ENCODE measurements at regions not wholly inside any gene's neighbourhood (a gene's known extent, or its start where the extent isn't known, plus 50 kb on each side); places are given as distances from the start of the nearest gene placed in this dataset.

DNA sequence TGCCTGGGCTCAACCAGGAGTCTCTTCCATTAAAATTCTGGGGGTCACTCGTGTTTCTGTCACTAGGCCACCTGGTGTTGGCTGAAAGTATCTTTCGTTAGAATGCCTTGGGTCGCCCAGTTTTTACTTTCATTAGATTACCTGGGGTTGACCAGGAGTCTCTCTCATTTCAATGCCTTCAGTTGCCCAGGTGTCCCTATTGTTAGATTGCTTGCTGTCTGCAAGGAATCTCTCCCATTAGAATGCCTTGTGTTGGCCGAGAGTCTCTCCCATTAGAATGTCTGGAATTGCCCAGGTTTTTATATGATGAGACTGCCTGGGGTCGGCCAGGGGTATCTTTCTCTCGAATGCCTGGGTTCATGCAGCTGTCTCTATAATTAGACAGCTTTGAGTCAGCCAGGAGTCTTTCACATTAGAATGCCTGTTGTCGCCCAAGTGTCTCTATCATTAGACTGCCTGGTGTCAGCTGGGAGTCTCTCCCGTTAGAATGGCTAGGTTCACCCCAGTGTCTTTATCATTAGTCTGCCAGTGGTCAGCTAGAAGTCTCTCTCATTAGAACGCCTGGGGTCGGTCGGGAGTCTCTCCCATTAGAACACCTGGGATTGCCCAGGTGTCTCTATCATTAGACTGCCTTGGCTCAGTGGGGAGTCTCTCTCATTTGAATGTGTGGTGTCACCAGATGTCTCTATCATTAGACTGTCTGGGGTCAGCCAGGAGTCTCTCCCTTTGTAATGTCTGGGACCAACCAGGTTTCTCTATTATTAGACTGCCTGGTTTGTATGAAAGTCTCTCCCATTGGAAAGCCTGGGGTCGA, 1446.8 kb downstream of the UQCRFS1 start:
- H3K36me3 ChIP-seq (ENCODE audit: control insufficient read depth, insufficient read depth, low read length, severe bottlenecking): peaks cover 2% of the 10 kb centered on the region
- no peaks in the 10 kb centered on the region for H3K4me1 ChIP-seq (ENCODE audit: control insufficient read depth, insufficient read depth, low read length)
- no peaks in the 10 kb centered on the region for H3K9me3 ChIP-seq (ENCODE audit: control insufficient read depth, low read length)
- DNase-seq (ENCODE audit: low read depth): no peak
- H3K27me3 ChIP-seq (replicated peaks; ENCODE audit: control insufficient read depth, insufficient read depth, low read length): no peaks in the 10 kb centered on the region
- H3K9ac ChIP-seq (ENCODE audit: low read length): no peak overlapping the region
- H3K4me3 ChIP-seq (ENCODE audit: low read length): no peak overlapping the region

DNA sequence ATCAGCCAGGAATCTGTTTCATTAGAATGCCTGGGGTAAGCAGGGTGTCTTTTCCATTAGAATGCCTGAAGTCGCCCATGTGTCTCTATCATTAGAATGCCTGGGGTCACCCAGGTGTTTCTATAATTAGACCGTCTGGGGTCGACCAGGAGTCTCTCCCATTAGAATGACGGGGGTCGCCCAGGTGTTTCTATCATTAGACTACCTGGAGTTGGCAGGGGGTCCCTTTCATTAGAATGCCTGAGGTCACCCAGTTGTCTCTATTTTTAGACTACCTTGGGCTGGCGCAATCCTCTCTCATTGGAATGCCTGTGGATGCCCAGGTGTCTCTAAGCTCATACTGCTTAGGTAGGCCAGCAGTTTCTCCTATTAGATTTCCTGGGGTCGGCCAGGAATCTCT, 1447.6 kb downstream of the UQCRFS1 start:
- DNase-seq (ENCODE audit: low read depth): no peak
- H3K36me3 ChIP-seq (ENCODE audit: control insufficient read depth, insufficient read depth, low read length, severe bottlenecking): peaks cover 2% of the 10 kb centered on the region
- H3K9me3 ChIP-seq (ENCODE audit: control insufficient read depth, low read length): no peaks in the 10 kb centered on the region
- no peak overlapping the region for H3K9ac ChIP-seq (ENCODE audit: low read length)
- H3K27me3 ChIP-seq (replicated peaks; ENCODE audit: control insufficient read depth, insufficient read depth, low read length): no peaks in the 10 kb centered on the region
- H3K4me3 ChIP-seq (ENCODE audit: low read length): no peak overlapping the region
- H3K4me1 ChIP-seq (ENCODE audit: control insufficient read depth, insufficient read depth, low read length): no peaks in the 10 kb centered on the region

DNA sequence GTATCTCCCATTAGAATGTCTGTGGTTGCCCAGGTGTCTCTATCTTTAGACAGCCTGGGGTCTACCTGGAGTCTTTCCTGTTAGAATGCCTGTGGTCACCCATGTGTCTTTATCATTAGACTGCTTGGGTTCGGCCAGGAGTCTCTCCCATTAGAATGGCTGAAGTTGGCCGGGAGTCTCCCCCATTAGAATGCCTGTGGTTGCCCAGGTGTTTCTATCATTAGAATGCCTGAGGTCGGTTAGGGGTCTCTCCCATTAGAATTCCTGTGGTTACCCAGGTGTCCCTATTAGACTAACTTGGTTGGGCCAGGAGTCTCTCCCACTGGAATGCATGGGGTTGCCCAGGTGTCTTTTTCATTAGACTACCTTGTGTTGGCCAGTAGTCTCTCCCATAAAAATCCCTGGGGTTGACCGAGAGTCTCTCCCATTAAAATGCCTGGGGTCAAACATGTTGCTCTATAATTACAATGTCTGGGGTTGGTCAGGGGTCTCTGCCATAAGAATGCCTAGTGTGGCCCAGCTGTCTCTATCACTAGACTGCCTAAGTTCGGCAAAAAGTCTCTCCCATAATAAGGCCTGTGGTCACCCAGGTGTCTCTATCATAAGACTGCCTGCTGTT, 1448.7 kb downstream of the UQCRFS1 start:
- H3K36me3 ChIP-seq (ENCODE audit: control insufficient read depth, insufficient read depth, low read length, severe bottlenecking): peaks cover 2% of the 10 kb centered on the region
- no peaks in the 10 kb centered on the region for H3K27me3 ChIP-seq (replicated peaks; ENCODE audit: control insufficient read depth, insufficient read depth, low read length)
- no peak overlapping the region for H3K4me3 ChIP-seq (ENCODE audit: low read length)
- no peak overlapping the region for H3K9ac ChIP-seq (ENCODE audit: low read length)
- no peaks in the 10 kb centered on the region for H3K9me3 ChIP-seq (ENCODE audit: control insufficient read depth, low read length)
- DNase-seq (ENCODE audit: low read depth): no peak
- H3K4me1 ChIP-seq (ENCODE audit: control insufficient read depth, insufficient read depth, low read length): no peaks in the 10 kb centered on the region

DNA sequence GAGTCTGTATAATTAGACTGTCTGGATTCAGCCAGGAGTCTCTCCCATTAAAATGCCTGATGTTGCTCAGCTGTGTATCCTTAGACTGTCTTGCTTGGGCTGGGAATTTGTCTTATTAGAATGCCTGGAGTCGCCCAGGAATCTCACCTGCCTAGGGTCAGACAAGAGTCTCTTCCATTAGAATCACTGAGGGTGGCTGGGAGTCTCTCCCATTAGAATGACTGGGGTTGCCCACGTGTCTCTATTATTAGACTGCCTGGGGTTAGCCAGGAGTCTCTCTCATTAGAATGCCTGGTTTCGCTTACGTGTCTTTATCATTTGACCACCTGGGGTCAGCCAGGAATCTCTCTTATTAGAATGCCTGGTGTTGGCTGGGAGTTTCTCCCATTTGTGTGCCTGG, 1450.0 kb downstream of the UQCRFS1 start:
- no peak overlapping the region for H3K4me3 ChIP-seq (ENCODE audit: low read length)
- H3K4me1 ChIP-seq (ENCODE audit: control insufficient read depth, insufficient read depth, low read length): no peaks in the 10 kb centered on the region
- H3K36me3 ChIP-seq (ENCODE audit: control insufficient read depth, insufficient read depth, low read length, severe bottlenecking): peaks cover 2% of the 10 kb centered on the region
- no peak overlapping the region for H3K9ac ChIP-seq (ENCODE audit: low read length)
- DNase-seq (ENCODE audit: low read depth): no peak
- no peaks in the 10 kb centered on the region for H3K9me3 ChIP-seq (ENCODE audit: control insufficient read depth, low read length)
- no peaks in the 10 kb centered on the region for H3K27me3 ChIP-seq (replicated peaks; ENCODE audit: control insufficient read depth, insufficient read depth, low read length)

DNA sequence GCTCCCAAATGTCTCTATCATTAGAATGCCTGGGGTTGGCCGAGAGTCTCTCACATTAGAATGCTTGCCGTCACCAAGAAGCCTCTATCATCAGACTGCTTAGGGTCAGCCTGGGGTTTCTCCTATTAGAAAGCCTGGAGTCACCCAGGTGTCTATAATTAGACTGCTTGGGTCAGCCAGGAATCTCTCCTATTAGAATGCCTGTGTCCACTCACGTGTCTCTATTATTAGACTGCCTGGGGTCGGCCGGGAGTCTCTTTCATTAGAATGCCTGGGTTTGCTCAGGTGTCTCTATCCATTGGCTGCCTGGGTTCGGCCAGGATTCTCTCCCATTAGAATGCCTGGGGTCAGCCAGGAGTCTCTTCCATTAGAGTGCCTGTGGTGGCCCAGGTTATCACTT, 1453.1 kb downstream of the UQCRFS1 start:
- H3K9ac ChIP-seq (ENCODE audit: low read length): no peak overlapping the region
- H3K4me1 ChIP-seq (ENCODE audit: control insufficient read depth, insufficient read depth, low read length): no peaks in the 10 kb centered on the region
- H3K36me3 ChIP-seq (ENCODE audit: control insufficient read depth, insufficient read depth, low read length, severe bottlenecking): peaks cover 2% of the 10 kb centered on the region
- H3K9me3 ChIP-seq (ENCODE audit: control insufficient read depth, low read length): no peaks in the 10 kb centered on the region
- H3K27me3 ChIP-seq (replicated peaks; ENCODE audit: control insufficient read depth, insufficient read depth, low read length): no peaks in the 10 kb centered on the region
- DNase-seq (ENCODE audit: low read depth): no peak
- H3K4me3 ChIP-seq (ENCODE audit: low read length): no peak overlapping the region

DNA sequence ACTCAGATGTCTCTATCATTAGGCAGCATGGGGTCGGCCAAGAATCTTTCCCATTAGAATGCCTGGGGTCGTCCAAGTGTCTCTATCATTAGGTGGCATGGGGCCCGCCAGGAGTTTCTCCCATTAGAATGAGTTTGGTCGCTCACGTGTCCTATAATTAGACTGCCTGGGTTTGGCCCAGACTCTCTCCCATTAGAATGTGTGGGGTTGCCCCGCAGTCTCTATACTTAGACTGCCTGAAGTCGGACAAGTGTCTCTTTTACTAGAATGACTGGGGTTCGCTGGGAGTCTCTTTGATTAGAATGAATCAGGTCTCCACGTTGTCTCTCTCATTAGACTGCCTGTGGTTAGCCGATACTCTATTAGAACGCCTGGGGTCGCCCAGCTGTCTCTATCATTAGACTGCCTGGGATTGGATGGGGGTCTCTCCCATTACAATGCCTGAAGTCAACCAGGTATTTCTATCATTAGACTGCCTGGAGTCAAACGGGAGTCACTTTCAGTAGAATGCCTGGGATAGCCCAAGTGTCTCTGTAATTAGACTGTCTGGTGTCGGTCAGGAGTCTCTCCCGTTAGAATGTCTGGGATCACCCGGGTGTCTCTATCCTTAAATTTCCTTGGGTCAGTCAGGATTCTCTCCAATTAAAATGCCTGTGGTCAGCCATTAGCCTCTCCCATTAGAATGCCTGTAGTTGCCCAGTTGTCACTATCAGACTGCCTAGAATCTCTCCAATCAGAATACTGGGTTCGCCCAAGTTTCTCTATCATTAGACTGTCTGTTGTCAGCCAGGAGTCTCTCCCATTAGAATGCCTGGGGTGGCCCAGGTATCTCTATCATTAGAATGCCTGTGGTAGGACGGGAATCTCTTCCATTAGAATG, 1454.1 kb downstream of the UQCRFS1 start:
- Histone ChIP-seq H3K9me3 (ENCODE audit: control insufficient read depth, low read length) (no peaks in the 10 kb centered on the region), H3K4me1 (ENCODE audit: control insufficient read depth, insufficient read depth, low read length) (no peaks in the 10 kb centered on the region), H3K27me3 (replicated peaks; ENCODE audit: control insufficient read depth, insufficient read depth, low read length) (no peaks in the 10 kb centered on the region), H3K4me3 (ENCODE audit: low read length) (no peak overlapping the region), H3K36me3 (ENCODE audit: control insufficient read depth, insufficient read depth, low read length, severe bottlenecking) (peaks cover 2% of the 10 kb centered on the region), H3K9ac (ENCODE audit: low read length) (no peak overlapping the region)
- DNase-seq (ENCODE audit: low read depth): no peak

DNA sequence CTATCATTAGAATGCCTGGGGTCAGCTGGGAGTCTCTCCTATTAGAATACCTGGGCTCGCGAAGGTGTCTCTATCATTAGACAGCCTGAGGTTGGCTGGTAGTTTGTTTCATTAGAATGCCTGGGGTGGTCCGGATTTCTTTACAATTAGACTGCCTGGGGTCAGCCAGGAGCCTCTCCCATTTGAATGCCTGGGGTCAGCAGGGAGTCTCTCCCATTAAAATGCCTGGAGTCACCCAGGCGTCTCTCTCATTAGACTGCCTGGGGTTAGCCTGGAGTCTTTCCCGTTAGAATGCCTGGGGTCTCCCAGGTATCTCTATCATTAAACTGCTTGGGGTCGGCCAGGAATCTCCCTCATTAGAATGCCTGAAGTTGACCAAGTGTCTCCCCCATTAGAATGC, 1458.3 kb downstream of the UQCRFS1 start:
- peaks cover 5% of the 10 kb centered on the region for H3K4me1 ChIP-seq (ENCODE audit: control insufficient read depth, insufficient read depth, low read length)
- no peak overlapping the region for H3K9ac ChIP-seq (ENCODE audit: low read length)
- no peaks in the 10 kb centered on the region for H3K27me3 ChIP-seq (replicated peaks; ENCODE audit: control insufficient read depth, insufficient read depth, low read length)
- no peaks in the 10 kb centered on the region for H3K9me3 ChIP-seq (ENCODE audit: control insufficient read depth, low read length)
- H3K4me3 ChIP-seq (ENCODE audit: low read length): no peak overlapping the region
- no peak for DNase-seq (ENCODE audit: low read depth)
- no peaks in the 10 kb centered on the region for H3K36me3 ChIP-seq (ENCODE audit: control insufficient read depth, insufficient read depth, low read length, severe bottlenecking)

DNA sequence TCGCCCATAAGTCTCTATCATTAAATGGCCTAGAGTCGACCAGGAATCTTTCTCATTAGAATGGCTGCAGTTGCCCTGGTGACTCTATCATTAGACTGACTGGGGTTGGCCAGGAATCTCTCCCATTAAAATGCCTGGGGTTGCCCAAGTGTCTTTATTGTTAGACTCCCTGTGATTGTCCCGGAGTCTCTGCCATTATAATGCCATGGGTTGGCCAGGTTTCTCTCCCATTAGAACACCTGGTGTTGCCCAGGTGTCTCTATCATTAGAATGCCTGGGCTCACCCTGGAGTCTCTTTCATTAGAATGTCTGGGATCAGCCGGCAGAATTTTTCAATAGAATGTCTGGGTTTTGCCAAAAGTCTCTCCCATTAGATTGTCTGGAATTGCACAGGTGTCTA, 1459.3 kb downstream of the UQCRFS1 start:
- Histone ChIP-seq H3K27me3 (replicated peaks; ENCODE audit: control insufficient read depth, insufficient read depth, low read length) (no peaks in the 10 kb centered on the region), H3K4me3 (ENCODE audit: low read length) (no peak overlapping the region), H3K36me3 (ENCODE audit: control insufficient read depth, insufficient read depth, low read length, severe bottlenecking) (no peaks in the 10 kb centered on the region), H3K9ac (ENCODE audit: low read length) (no peak overlapping the region), H3K4me1 (ENCODE audit: control insufficient read depth, insufficient read depth, low read length) (peaks cover 5% of the 10 kb centered on the region), H3K9me3 (ENCODE audit: control insufficient read depth, low read length) (no peaks in the 10 kb centered on the region)
- DNase-seq (ENCODE audit: low read depth): no peak

DNA sequence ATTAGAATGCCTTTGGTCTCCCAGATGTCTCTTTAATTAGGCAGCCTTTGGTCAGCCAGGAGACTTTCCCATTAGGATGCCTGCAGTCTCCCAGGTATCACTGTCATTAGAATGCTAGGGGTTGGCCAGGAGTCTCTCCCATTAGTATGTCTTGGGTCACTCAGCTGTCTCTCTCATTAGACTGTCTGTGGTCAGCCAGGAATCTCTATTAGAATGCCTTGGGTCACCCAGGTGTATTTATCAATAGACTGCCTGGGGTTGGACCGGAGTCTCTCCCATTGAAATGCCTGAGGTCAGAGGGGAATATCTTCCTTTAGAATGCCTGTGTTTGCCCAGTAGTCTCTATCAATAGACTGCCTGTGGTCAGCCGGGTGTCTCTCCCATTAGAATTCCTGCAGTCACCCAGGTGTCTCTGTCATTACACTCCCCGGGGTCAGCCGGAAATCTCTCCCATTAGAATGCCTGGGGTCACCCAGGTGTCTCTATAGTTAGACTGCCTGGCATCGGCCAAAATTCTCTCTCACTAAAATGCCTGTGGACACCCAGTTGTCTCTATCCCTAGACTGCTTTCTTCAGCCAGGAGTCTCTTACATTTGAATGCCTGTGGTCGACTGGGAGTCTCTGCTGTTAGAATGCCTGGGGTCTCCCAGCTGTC, 1460.3 kb downstream of the UQCRFS1 start:
- Histone ChIP-seq H3K9ac (ENCODE audit: low read length) (no peak overlapping the region), H3K27me3 (replicated peaks; ENCODE audit: control insufficient read depth, insufficient read depth, low read length) (no peaks in the 10 kb centered on the region), H3K4me1 (ENCODE audit: control insufficient read depth, insufficient read depth, low read length) (peaks cover 5% of the 10 kb centered on the region), H3K36me3 (ENCODE audit: control insufficient read depth, insufficient read depth, low read length, severe bottlenecking) (no peaks in the 10 kb centered on the region), H3K9me3 (ENCODE audit: control insufficient read depth, low read length) (no peaks in the 10 kb centered on the region), H3K4me3 (ENCODE audit: low read length) (no peak overlapping the region)
- DNase-seq (ENCODE audit: low read depth): no peak

DNA sequence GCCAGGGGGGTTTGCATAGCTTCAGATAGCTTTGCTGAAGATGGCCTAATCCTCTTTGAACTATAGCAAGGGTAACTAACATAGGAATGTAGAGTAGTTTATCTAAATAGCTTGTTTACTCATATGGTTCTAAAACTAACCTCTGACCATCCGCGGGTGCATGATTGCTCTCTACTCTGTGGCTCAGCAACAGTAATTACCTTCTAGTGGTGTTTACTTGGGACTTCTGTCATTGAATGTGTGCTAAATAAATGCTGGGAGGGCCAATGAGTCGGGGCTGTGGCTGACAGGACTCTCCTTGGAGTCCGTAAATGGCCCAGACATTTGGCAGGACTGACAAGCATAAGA, 1461.9 kb downstream of the UQCRFS1 start:
- Histone ChIP-seq H3K9ac (ENCODE audit: low read length) (no peak overlapping the region), H3K27me3 (replicated peaks; ENCODE audit: control insufficient read depth, insufficient read depth, low read length) (no peaks in the 10 kb centered on the region), H3K4me1 (ENCODE audit: control insufficient read depth, insufficient read depth, low read length) (peaks cover 12% of the 10 kb centered on the region), H3K36me3 (ENCODE audit: control insufficient read depth, insufficient read depth, low read length, severe bottlenecking) (no peaks in the 10 kb centered on the region), H3K9me3 (ENCODE audit: control insufficient read depth, low read length) (no peaks in the 10 kb centered on the region), H3K4me3 (ENCODE audit: low read length) (no peak overlapping the region)
- no peak for DNase-seq (ENCODE audit: low read depth)

Data from adipocyte (in vitro differentiated cells).